ENCODE measurements at regions not wholly inside any gene's neighbourhood (a gene's known extent, or its start where the extent isn't known, plus 50 kb on each side); places are given as distances from the start of the nearest gene placed in this dataset.

GRCh38 chr3:102643546-102643945, 208.7 kb downstream of the ZPLD1 start (continued):
- TF ChIP-seq CHD7 (IDR thresholded peaks at IDR 0.05; ENCODE audit: insufficient replicate concordance, low read length) (no peak), CTCF (IDR thresholded peaks at IDR 0.05; ENCODE audit: control extremely low read depth in 1 of 3, insufficient read depth in 1 of 3, low read depth in 1 of 3, low read length in 3 of 3) (no peak), SRF (IDR thresholded peaks at IDR 0.05; ENCODE audit: low read depth, low read length) (no peak)
